H9 (cell line): ENCODE measurements at regions not wholly inside any gene's neighbourhood (a gene's known extent, or its start where the extent isn't known, plus 50 kb on each side); places are given as distances from the start of the nearest gene placed in this dataset.

Experiments used
- DNase-seq: peaks from one replicate; pipeline ENCODE4 v3.0.0-alpha.2; 2017
- H2AFZ ChIP-seq: one replicate; pipeline ENCODE4 v1.6.1; 2013; ENCODE audit warnings: mild to moderate bottlenecking, low read length, control low read depth, moderate library complexity
- H2AK5ac ChIP-seq: 2 replicates; pipeline ENCODE4 v1.6.1; 2013; ENCODE audit warnings: low read length, control low read depth, mixed read lengths; ENCODE audit not compliant: insufficient read length
- H2BK120ac ChIP-seq: one replicate; pipeline ENCODE4 v1.6.1; 2013; ENCODE audit warnings: low read depth, mild to moderate bottlenecking, low read length, control low read depth, inconsistent platforms; ENCODE audit not compliant: poor library complexity, severe bottlenecking
- H2BK12ac ChIP-seq: 2 replicates; pipeline ENCODE4 v1.6.1; 2013; ENCODE audit warnings: low read length, control low read depth, mixed read lengths, low read depth; ENCODE audit not compliant: insufficient read length
- H2BK15ac ChIP-seq: 2 replicates; pipeline ENCODE4 v1.6.1; 2013; ENCODE audit warnings: low read depth, low read length, control low read depth
- H2BK20ac ChIP-seq: one replicate; pipeline ENCODE4 v1.6.1; 2013; ENCODE audit warnings: low read depth, mild to moderate bottlenecking, low read length, control low read depth, inconsistent platforms; ENCODE audit not compliant: poor library complexity, severe bottlenecking
- H2BK5ac ChIP-seq: 2 replicates; pipeline ENCODE4 v1.6.1; 2013; ENCODE audit warnings: low read length, control low read depth, mixed read lengths; ENCODE audit not compliant: insufficient read length
- H3K14ac ChIP-seq: 2 replicates; pipeline ENCODE4 v1.6.1; 2013; ENCODE audit warnings: low read length, control low read depth; ENCODE audit not compliant: insufficient read depth
- H3K18ac ChIP-seq: 2 replicates; pipeline ENCODE4 v1.6.1; 2013; ENCODE audit warnings: low read depth, mild to moderate bottlenecking, mixed read lengths, low read length, control low read depth; ENCODE audit not compliant: insufficient read length
- H3K23ac ChIP-seq: 2 replicates; pipeline ENCODE4 v1.6.1; 2013; ENCODE audit warnings: low read length, control low read depth, mixed read lengths, low read depth; ENCODE audit not compliant: insufficient read length
- H3K23me2 ChIP-seq: 2 replicates; pipeline ENCODE4 v1.6.1; 2013; ENCODE audit warnings: low read depth, mild to moderate bottlenecking, mixed read lengths, low read length, control low read depth; ENCODE audit not compliant: insufficient read length, poor library complexity, severe bottlenecking
- H3K27ac ChIP-seq: 2 replicates; pipeline ENCODE4 v1.5.1; 2013; ENCODE audit warnings: low read length, control low read depth, mixed read lengths, low read depth; ENCODE audit not compliant: insufficient read length
- H3K27me3 ChIP-seq: 2 replicates; pipeline ENCODE4 v1.6.1; 2013; ENCODE audit warnings: low read length, control low read depth, inconsistent platforms; ENCODE audit not compliant: insufficient read depth
- H3K4ac ChIP-seq: 2 replicates; pipeline ENCODE4 v1.6.1; 2013; ENCODE audit warnings: low read depth, mild to moderate bottlenecking, control low read depth, inconsistent platforms, low read length, moderate library complexity
- H3K4me1 ChIP-seq: 2 replicates; pipeline ENCODE4 v1.6.1; 2013; ENCODE audit warnings: low read length, control low read depth, inconsistent platforms; ENCODE audit not compliant: insufficient read depth
- H3K4me2 ChIP-seq: 2 replicates; pipeline ENCODE4 v1.6.1; 2013; ENCODE audit warnings: low read length, control low read depth, mixed read lengths; ENCODE audit not compliant: insufficient read length, insufficient read depth
- H3K56ac ChIP-seq: 2 replicates; pipeline ENCODE4 v1.6.1; 2013; ENCODE audit warnings: low read depth, mild to moderate bottlenecking, mixed read lengths, low read length, control low read depth; ENCODE audit not compliant: insufficient read length
- H3K79me1 ChIP-seq: 2 replicates; pipeline ENCODE4 v1.6.1; 2013; ENCODE audit warnings: low read depth, mild to moderate bottlenecking, moderate library complexity, low read length, control low read depth, inconsistent platforms; ENCODE audit not compliant: insufficient read depth, poor library complexity, severe bottlenecking
- H3K79me2 ChIP-seq: 2 replicates; pipeline ENCODE4 v1.6.1; 2013; ENCODE audit warnings: low read length, control low read depth, inconsistent platforms; ENCODE audit not compliant: insufficient read depth
- H3K9ac ChIP-seq: 2 replicates; pipeline ENCODE4 v1.6.1; 2013; ENCODE audit warnings: low read length, control low read depth, mixed read lengths; ENCODE audit not compliant: insufficient read length; ENCODE audit errors: extremely low read depth
- H3K9me3 ChIP-seq: one replicate; pipeline ENCODE4 v1.6.1; 2013; ENCODE audit warnings: low read depth, low read length, inconsistent platforms; ENCODE audit not compliant: control insufficient read depth
- H3T11ph ChIP-seq: one replicate; pipeline ENCODE4 v1.6.1; 2013; ENCODE audit warnings: mild to moderate bottlenecking, low read length, control low read depth, inconsistent platforms
- H4K20me1 ChIP-seq: one replicate; pipeline ENCODE4 v1.6.1; 2013; ENCODE audit not compliant: control insufficient read depth, insufficient read length, insufficient read depth
- H4K5ac ChIP-seq: 2 replicates; pipeline ENCODE4 v1.6.1; 2013; ENCODE audit warnings: low read depth, mild to moderate bottlenecking, mixed read lengths, low read length, control low read depth; ENCODE audit not compliant: insufficient read length
- H4K8ac ChIP-seq: replicated peaks from 2 replicates; pipeline ENCODE4 v1.6.1; 2013; ENCODE audit warnings: low read length, control low read depth, mixed read lengths, low read depth; ENCODE audit not compliant: insufficient read length
- H4K91ac ChIP-seq: 2 replicates; pipeline ENCODE4 v1.6.1; 2013; ENCODE audit warnings: low read depth, mild to moderate bottlenecking, moderate library complexity, mixed read lengths, low read length, control low read depth; ENCODE audit not compliant: insufficient read length
- H3K27ac Mint-ChIP-seq, 3 experiments: 2 replicates in 2 of 3; 3 replicates in 1 of 3; pipeline ENCODE4 v1.8.0; 2020 to 2021; ENCODE audit warnings: mixed read lengths in 3 of 3, mild to moderate bottlenecking in 1 of 3, moderate library complexity in 1 of 3
- H3K27me3 Mint-ChIP-seq: 2 replicates; pipeline ENCODE4 v1.8.0; 2021; ENCODE audit warnings: low read depth, mild to moderate bottlenecking, moderate library complexity, mixed read lengths
- H3K36me3 Mint-ChIP-seq, 3 experiments: 2 replicates in 2 of 3; 3 replicates in 1 of 3; pipeline ENCODE4 v1.8.0; 2020 to 2021; ENCODE audit warnings: low read depth in 3 of 3, mixed read lengths in 3 of 3; ENCODE audit not compliant: insufficient read depth in 1 of 3
- H3K4me1 Mint-ChIP-seq, 2 experiments: 2 replicates each; pipeline ENCODE4 v1.8.0; 2020; ENCODE audit warnings: mixed read lengths in 2 of 2
- H3K4me3 Mint-ChIP-seq, 2 experiments: 2 replicates in 1 of 2; 3 replicates in 1 of 2; pipeline ENCODE4 v1.8.0; 2020 to 2021; ENCODE audit warnings: mild to moderate bottlenecking in 2 of 2, mixed read lengths in 2 of 2, moderate library complexity in 1 of 2
- H3K9me3 Mint-ChIP-seq, 2 experiments: 2 replicates in 1 of 2; 3 replicates in 1 of 2; pipeline ENCODE4 v1.8.0; 2020; ENCODE audit warnings: mild to moderate bottlenecking in 2 of 2, mixed read lengths in 2 of 2, moderate library complexity in 1 of 2
- WGBS: extraction: QIAGEN DNeasy Blood & Tissue Kit; methylation state at CpG from one replicate; pipeline ENCODE4 v1.1.7; 2013; ENCODE audit warnings: missing lambda C conversion rate, low lambda C conversion rate, mixed read lengths; ENCODE audit not compliant: insufficient read length; ENCODE audit errors: extremely low coverage; 5-methylcytosine and 5-hydroxymethylcytosine counted together
- TF ChIP-seq, protein P1 (sequence below): fragments of 200-600 bp; sonication (generic); conservative IDR thresholded peaks from 3 replicates; pipeline ENCODE4 v1.8.0; 2021; ENCODE audit warnings: antibody characterized with exemption, mild to moderate bottlenecking

DNA sequence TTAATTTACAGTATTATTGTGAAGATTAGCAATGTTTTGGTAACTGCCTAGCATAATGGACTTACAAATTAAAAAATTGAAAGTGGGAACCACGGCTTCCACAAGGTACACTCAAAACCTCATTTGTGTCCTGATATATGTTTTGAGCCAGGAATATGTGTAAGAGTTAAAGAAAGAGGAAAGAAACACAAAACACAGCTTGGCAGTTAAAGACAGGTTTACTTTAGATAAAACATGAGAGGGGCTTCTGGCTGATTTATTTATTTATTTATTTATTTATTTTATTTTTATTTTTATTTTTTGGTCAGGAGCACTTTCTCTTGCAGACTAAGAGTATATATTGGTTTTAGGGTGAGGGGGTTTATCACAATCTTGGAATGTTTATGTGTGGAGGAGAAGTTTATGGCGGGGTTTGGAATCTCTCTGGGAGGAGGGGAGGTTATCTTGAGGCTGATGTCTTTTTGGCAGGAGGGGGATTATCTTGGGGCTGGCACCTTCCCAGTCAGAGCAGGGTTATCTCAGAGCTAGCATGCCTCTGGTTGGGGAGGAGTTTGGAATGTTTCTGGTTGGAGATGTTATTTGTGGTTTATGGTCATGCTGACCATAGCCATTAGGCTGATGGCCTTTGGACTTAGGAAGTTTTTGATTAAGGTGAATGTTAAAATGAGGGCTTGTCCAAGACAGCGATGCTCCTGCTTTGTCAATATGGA is 436.7 kb downstream of the DAD1 start:
- Histone ChIP-seq H2BK120ac (no peak overlapping the region), H4K5ac (no peak overlapping the region), H2BK15ac (no peak overlapping the region), H2BK5ac (no peak overlapping the region), H3K9me3 (peaks cover 11% of the 10 kb centered on the region), H2AFZ (no peak overlapping the region), H3K18ac (no peak overlapping the region), H3K4me2 (no peak overlapping the region), H3K56ac (no peak overlapping the region), H3K79me2 (no peaks in the 10 kb centered on the region), H2AK5ac (no peak overlapping the region), H3K9ac (no peak overlapping the region), H3K79me1 (no peaks in the 10 kb centered on the region), H3K23me2 (no peaks in the 10 kb centered on the region), H3T11ph (no peak overlapping the region), H3K4me1 (no peaks in the 10 kb centered on the region), H3K23ac (no peak overlapping the region), H3K4ac (no peak overlapping the region), H4K20me1 (no peaks in the 10 kb centered on the region), H4K91ac (no peak overlapping the region), H3K27me3 (no peaks in the 10 kb centered on the region), H2BK12ac (no peak overlapping the region), H3K27ac (no peak overlapping the region), H2BK20ac (no peak overlapping the region), H3K14ac (no peak overlapping the region), H4K8ac (no peak overlapping the region)
- no peak for DNase-seq
- H3K9me3 Mint-ChIP-seq = peaks cover 22 to 25% of the 10 kb centered on the region in 2 experiments
- no CpG with 5 or more reads among the region's 3 CpGs for WGBS
- TF ChIP-seq, protein P1, sequence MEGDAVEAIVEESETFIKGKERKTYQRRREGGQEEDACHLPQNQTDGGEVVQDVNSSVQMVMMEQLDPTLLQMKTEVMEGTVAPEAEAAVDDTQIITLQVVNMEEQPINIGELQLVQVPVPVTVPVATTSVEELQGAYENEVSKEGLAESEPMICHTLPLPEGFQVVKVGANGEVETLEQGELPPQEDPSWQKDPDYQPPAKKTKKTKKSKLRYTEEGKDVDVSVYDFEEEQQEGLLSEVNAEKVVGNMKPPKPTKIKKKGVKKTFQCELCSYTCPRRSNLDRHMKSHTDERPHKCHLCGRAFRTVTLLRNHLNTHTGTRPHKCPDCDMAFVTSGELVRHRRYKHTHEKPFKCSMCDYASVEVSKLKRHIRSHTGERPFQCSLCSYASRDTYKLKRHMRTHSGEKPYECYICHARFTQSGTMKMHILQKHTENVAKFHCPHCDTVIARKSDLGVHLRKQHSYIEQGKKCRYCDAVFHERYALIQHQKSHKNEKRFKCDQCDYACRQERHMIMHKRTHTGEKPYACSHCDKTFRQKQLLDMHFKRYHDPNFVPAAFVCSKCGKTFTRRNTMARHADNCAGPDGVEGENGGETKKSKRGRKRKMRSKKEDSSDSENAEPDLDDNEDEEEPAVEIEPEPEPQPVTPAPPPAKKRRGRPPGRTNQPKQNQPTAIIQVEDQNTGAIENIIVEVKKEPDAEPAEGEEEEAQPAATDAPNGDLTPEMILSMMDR = no peak
- peaks cover 2% of the 10 kb centered on the region for H3K27me3 Mint-ChIP-seq
- H3K4me3 Mint-ChIP-seq = no peak overlapping the region
- peaks cover 11 to 22% (median 11%) of the 10 kb centered on the region in 3 experiments for H3K36me3 Mint-ChIP-seq
- no peak overlapping the region; a peak in 1 of 7 replicates for H3K27ac Mint-ChIP-seq
- H3K4me1 Mint-ChIP-seq = peaks cover 0 to 8% of the 10 kb centered on the region in 2 experiments; a peak in 2 of 4 replicates
